GM19455 (cell line): ENCODE measurements at regions not wholly inside any gene's neighbourhood (a gene's known extent, or its start where the extent isn't known, plus 50 kb on each side); places are given as distances from the start of the nearest gene placed in this dataset.
"Not testable (repeated sequence)": the region's sequence is repeated elsewhere in the genome, so short reads cannot be mapped to it uniquely, and the experiment has no call there.

Source experiments
- ATAC-seq: cut with Tn5 transposase; IDR thresholded peaks from one replicate; pipeline ENCODE4 v1.9.1; 2021; ENCODE audit not compliant: unreplicated experiment

DNA sequence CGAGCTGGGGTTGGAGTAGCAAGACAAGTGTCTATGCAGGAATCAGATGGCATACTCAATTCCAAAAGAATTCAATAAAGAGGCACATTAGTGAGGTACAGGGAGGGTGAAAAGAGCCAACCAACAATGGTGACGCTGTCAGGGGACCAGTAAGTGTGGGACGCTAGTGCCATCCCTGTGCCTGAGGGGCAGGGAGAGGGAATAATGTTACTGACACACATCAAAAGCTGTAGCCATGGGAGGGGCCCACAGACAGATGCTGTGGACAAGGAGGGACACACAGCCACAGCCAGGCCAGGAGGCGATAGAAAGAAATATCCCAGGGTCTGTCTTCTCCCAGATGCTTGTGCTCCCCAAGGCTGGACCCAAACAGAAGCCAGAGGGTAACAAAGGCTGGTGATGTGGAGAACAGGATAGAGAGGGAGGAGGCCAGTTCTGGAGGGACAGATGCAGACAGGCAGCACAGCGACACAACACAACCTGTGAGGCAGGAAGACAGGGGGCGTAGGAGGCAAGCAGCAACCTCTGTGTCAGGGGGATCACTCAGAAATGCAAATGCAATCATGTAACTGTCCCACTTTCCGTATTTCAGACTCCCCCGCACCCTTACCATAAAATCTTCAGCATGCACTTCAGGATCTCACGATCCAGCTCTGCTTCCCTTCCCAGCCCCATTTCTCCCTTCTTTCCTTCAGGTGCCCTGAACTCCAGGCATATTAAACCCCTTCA is 240.5 kb upstream of the FZD8 start:
- ATAC-seq, result no peak

DNA sequence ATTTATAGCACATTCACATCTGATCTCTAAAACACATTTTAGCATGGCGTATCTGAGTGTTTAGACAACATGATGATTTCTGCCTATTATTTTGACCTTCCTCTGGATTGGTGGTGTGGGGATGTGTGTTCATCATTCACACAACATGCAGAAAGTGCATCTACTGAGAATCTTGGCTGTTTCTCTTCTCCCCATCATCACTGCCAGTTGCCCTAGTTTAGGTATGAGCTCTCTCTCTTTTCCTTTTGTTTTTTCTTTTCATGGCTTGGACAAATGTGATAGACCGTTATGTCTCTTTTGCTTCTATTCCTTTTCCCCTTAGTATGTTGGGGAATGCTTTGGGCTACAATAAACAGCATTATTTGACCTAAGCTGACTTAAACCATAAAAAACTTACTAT is 239.2 kb upstream of the FZD8 start:
- ATAC-seq, result no peak

DNA sequence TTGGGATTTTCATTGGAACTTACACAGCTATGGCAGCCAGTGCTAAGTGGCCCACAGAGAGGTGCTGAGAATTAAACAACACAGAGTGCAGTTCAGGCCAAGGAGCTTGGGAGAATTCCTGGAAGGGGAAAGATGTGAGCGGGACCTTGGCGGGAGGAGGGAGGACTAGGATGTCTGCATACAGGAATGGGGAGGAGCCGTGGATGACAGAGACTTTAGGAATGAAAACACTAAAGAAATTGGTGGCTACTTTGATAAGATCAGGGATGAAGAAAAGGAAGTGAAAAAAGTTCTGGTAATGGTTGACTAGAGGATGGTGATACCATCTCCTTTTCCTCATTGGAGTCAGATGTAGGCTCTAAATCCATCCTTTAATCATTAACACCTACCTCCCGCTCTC is 234.2 kb upstream of the FZD8 start:
- no peak for ATAC-seq

DNA sequence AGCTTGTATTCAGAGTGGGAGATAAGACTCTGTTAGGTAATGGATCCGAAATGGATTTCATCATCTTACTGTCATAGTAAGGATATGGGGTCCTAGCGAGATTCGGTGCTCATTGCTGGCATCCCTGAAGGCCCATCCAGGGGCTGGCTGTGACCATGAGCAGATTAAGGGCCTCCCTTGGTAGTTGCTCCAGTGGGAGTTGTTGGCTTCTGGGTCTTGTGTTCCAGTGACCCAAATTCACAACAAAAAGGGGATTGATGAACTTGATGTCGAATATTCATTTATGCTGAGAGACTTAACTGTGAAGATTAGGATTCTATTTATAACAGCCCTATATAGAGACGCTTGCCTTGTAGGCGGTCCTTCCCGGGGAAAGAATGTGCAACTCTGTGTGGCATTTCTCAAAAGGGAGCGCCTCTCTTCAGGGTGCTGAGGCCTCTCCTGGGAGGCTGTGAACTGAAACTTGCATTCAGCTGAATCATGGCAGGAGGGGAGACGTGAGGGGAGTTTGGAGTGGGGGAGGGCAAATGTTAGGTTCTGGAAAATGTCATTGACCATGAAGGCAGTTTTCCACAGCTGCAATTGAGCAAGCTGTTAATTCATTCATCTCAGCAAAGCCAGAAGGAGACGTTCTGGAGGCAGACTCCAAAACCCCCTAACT is 233.1 kb upstream of the FZD8 start:
- no peak for ATAC-seq

- ATAC-seq, result no peak
These were observed 232.4 kb upstream of the FZD8 start for GRCh38 chr10:35874311-35875015.

GRCh38 chr10:35872671-35873070 is 230.6 kb upstream of the FZD8 start:
- ATAC-seq, result no peak

- no peak for ATAC-seq
These were observed 228.7 kb upstream of the FZD8 start for GRCh38 chr10:35870665-35871310.

DNA sequence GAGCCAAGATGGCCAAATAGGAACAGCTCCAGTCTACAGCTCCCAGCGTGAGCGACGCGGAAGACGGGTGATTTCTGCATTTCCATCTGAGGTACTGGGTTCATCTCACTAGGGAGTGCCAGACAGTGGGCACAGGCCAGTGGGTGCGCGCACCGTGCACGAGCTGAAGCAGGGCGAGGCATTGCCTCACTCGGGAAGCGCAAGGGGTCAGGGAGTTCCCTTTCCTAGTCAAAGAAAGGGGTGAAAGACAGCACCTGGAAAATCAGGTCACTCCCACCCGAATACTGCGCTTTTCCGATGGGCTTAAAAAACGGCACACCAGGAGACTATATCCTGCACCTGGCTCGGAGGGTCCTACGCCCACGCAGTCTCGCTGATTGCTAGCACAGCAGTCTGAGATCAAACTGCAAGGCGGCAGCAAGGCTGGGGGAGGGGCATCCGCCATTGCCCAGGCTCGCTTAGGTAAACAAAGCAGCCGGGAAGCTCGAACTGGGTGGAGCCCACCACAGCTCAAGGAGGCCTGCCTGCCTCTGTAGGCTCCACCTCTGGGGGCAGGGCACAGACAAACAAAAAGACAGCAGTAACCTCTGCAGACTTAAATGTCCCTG is 216.7 kb upstream of the FZD8 start:
- ATAC-seq, result not testable (repeated sequence)

- no peak for ATAC-seq
These were observed 215.8 kb upstream of the FZD8 start for GRCh38 chr10:35857860-35858259.

DNA sequence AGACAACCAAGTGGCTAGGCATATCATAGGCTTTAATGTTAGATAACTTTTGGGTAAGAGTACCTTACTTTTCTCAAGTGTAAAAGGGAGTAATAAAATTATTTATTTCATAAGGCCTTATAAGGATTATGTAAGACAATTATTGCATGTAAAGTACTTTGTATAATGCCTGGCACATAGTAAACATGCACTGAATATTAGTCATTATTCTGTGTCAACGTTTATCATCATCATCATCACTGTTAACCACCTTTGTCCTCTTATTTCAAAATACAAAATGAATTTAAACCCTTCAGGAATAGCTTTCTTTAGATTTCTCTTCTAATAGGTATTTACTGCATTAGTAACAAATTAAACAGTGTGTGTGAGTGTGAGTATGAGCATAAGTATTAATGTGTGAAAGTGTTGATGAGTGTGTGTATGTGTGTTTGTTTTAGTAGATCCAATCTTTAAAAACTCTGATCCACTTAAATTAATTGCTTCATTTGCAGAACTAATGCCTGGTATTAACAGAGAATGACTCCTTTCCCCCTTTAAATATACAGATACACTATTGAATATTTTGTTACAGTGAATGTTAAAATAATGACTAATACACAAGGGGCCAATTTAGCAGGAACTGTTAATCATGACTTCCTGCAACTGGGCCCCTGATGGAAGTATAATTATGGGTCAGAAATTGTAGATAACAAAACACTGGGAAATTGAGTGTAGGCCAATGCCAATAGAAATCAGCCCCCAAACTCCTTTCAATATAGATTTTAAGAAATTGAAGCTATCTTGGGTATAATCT is 213.3 kb upstream of the FZD8 start:
- no peak for ATAC-seq

- no peak for ATAC-seq
These were observed 212.6 kb upstream of the FZD8 start for GRCh38 chr10:35854661-35855060.

GRCh38 chr10:35852721-35853120 is 210.6 kb upstream of the FZD8 start:
- ATAC-seq, result no peak

DNA sequence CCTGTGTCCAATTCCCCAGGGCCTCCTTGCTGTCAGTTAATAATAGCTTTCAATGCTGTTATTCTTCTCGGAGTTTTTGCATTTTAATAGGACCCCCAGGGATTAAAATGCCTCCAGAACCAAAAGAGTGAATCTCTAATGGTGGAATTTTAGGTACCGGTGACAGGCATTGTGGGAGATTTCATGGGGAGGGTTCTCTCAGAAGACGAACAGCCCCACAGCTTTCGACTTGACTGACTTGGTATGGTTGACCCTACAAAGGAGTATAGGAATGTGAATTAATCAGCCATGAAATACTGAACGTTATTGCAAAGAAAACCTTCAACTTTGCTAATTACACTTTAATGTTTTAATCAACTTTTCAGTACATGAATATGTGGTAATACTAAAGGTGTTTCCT is 206.3 kb upstream of the FZD8 start:
- no peak for ATAC-seq

DNA sequence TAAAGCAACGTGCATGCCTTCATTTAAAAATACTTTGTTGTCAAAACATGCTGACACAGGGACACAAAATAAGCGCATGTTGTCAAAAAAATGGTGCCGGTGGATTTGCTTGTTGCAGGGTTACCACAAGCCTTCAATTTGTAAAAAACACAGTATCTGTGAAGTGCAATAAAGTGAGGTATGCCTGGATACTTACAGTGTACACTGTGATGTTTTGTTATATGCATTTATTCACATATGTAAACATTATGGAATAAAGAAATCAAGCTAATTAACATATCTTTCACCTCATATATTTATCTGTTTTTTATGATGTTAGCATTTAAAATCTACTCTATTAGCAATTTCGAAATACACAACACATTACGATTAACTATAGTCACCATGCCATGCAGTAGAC is 202.6 kb upstream of the FZD8 start:
- no peak for ATAC-seq

- ATAC-seq, result no peak
These were observed 201.6 kb upstream of the FZD8 start for GRCh38 chr10:35843524-35844181.

DNA sequence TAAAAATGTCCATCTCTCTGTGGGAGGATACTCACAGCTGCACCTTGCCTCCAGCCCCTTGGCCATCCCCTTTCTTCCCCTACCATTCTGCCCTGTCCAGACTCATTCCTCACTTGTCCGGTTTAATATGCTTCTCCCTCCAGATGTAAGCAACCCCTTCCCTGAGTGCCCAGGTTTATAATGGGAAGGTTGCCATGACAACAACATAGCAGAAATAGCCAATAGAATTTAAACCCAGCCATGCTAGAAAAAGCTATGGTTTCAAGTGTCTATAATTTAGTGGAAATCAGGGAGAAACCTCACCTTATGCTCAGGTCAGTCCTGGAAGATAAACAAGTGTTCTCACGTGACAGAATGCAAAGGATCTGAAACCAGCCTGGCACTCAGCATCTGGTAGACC is 196.0 kb upstream of the FZD8 start:
- ATAC-seq, result no peak

DNA sequence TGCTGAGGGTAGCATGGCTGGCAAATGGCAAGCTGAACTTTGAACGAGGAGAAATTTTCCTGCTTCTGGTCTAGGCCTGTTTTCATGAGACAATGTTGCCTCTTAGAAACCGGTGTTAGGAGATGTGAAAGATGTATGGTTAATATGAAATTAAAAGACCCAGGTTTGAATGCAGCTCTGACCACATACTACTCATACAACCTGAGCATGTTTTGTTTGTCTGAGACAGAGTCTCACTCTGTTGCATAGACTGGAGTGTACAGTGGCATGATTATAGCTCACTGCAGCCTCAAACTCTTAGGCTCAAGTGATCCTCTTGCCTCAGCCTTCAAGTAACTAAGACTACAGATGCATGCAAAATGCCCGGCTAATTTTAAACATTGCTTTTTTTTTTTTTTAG is 193.4 kb upstream of the FZD8 start:
- no peak for ATAC-seq

GRCh38 chr10:35834877-35835494 is 192.9 kb upstream of the FZD8 start:
- ATAC-seq, result no peak

GRCh38 chr10:35827783-35828182 is 185.7 kb upstream of the FZD8 start:
- no peak for ATAC-seq

DNA sequence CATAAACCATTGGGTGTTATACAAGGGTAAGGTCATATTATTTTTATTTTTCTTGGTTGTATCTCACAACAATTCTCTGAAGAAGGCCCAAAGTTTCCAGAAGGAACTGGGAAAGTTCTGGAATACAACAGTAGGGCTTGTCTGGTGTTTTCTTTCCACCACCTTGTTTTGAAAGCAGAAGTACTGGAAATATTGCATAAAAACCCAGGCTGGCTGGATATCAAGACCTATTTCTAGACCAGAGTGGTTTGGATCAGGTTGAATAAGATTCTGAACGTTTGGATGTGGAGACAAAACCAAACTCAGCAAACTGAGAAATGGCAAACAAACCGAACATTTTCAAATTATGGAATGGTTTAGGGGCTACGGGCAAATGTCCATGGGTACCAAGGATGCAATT is 182.6 kb upstream of the FZD8 start:
- no peak for ATAC-seq
